ENCODE measurements at regions not wholly inside any gene's neighbourhood (a gene's known extent, or its start where the extent isn't known, plus 50 kb on each side); places are given as distances from the start of the nearest gene placed in this dataset.

DNA sequence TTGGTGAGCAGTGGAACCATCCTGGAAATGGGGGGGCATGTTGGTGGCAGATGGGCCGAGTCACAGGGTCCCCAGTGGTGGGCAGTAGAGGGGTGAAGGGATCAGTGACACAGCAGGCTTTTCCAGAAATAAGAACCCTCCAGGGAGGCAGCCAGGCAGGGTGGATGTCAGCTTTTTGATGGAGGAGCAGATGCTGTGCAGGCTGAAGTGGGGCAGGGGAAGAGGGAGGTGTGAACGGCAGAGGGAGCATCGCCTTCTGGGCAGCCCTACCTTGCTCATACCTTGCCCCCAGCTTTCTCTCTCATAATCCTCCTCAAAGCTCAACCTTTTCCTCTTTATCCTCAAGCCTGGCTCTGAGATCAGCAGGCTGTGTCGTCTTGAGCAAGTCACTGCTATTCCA, 131.8 kb upstream of the IPO9 start:
- TF ChIP-seq, protein P1, sequence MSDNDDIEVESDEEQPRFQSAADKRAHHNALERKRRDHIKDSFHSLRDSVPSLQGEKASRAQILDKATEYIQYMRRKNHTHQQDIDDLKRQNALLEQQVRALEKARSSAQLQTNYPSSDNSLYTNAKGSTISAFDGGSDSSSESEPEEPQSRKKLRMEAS (IDR thresholded peaks at IDR 0.05; ENCODE audit: low read depth, low read length) = no peak
- TF ChIP-seq, protein P2, sequence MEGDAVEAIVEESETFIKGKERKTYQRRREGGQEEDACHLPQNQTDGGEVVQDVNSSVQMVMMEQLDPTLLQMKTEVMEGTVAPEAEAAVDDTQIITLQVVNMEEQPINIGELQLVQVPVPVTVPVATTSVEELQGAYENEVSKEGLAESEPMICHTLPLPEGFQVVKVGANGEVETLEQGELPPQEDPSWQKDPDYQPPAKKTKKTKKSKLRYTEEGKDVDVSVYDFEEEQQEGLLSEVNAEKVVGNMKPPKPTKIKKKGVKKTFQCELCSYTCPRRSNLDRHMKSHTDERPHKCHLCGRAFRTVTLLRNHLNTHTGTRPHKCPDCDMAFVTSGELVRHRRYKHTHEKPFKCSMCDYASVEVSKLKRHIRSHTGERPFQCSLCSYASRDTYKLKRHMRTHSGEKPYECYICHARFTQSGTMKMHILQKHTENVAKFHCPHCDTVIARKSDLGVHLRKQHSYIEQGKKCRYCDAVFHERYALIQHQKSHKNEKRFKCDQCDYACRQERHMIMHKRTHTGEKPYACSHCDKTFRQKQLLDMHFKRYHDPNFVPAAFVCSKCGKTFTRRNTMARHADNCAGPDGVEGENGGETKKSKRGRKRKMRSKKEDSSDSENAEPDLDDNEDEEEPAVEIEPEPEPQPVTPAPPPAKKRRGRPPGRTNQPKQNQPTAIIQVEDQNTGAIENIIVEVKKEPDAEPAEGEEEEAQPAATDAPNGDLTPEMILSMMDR (IDR thresholded peaks at IDR 0.05; ENCODE audit: low read depth, low read length) = no peak
- TF ChIP-seq POLR2A (IDR thresholded peaks at IDR 0.05; ENCODE audit: extremely low read depth, insufficient read length) (no peak), MYC (IDR thresholded peaks at IDR 0.05; ENCODE audit: low read depth, low read length) (no peak)
- no peak for DNase-seq (ENCODE audit: low read depth)
- no peak overlapping the region for H3K4me3 ChIP-seq (ENCODE audit: low read depth, low read length)

DNA sequence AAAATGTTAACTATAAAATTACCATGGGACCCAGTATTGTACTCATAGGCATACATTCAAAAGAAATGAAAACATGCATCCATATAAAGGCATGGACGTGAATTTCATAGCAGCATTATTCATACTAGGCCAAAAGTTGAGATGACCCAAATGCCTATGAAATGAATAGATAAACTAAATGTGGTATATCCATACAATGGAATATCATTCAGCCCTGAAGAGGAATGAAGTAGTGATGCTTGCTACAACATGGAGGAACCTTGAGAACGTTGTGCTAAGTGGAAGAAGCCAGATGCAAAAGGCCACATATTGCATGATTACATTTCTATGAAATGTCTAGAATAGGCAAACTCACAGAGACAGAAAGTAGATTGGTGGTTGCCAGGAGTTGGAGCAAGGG, 127.1 kb upstream of the IPO9 start:
- no peak overlapping the region for H3K4me3 ChIP-seq (ENCODE audit: low read depth, low read length)
- DNase-seq (ENCODE audit: low read depth) = no peak
- TF ChIP-seq, protein P2 (IDR thresholded peaks at IDR 0.05; ENCODE audit: low read depth, low read length) = no peak
- TF ChIP-seq MYC (IDR thresholded peaks at IDR 0.05; ENCODE audit: low read depth, low read length) = no peak
- TF ChIP-seq POLR2A (IDR thresholded peaks at IDR 0.05; ENCODE audit: extremely low read depth, insufficient read length) = no peak
- TF ChIP-seq, protein P1 (IDR thresholded peaks at IDR 0.05; ENCODE audit: low read depth, low read length) = no peak

DNA sequence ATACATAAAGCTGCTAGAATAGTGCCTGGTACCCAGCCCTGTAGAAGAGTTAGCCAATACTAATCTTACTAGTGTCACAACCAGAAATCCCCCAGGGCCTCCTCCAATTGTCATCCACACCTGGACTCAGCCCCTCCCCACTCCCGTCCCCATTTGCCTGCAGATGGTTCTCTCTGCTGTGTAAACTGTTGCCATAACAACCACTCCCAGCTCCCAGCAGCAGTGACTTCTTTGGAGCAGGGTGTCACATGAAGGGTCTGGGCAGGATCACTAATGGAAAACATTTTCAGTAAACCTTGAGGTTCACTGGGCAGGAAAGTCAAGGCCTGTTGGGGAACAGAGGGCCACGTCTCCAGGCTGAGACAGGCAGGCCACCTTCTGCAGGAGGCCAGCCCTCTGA, 126.0 kb upstream of the IPO9 start:
- DNase-seq (ENCODE audit: low read depth) = no peak
- no peak for TF ChIP-seq POLR2A (IDR thresholded peaks at IDR 0.05; ENCODE audit: extremely low read depth, insufficient read length)
- TF ChIP-seq, protein P2 (IDR thresholded peaks at IDR 0.05; ENCODE audit: low read depth, low read length) = no peak

DNA sequence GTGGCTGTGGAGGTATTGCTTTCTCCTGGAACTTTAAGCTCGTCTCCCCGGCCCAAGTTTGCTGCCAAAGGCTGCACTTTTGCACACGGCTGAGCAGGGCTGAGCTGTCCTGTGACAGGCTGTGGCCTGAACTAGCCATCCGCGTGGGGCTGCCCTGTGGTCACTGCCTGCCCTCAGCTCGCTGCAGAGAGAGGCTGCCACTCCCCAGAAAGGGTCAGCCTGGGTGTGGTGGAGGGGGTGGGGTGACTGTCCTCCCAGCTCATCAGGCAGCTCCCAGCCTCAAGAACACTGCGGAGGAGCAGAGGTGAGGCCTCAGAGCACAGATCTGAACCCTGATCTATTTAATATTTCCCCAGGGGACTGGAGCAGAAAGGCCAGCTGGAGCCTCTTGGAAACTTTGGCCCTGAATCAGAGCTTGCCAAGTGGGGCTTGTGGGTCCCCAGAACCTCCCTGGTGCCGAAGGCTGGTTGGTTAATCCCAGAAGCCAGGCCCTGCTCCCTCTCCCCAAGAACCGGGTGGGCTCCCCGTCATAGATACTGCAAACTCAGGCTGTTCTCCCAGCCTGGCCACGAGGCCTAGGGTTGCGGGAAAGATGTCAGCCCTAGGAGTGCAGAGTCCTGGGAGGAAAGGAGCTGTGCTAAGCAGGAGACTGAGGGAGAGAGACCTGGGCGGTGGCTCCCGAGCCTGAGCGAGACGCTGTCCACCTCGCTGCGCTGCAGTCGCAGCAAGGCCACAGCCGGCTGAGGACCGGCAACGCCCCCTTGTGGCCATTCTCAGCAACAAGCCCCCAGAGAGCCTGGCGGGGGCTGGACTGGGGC, 125.1 kb upstream of the IPO9 start:
- no peak overlapping the region for H3K4me3 ChIP-seq (ENCODE audit: low read depth, low read length)
- TF ChIP-seq, protein P2 (IDR thresholded peaks at IDR 0.05; ENCODE audit: low read depth, low read length) = peak; percentile 77
- TF ChIP-seq POLR2A (IDR thresholded peaks at IDR 0.05; ENCODE audit: extremely low read depth, insufficient read length) = no peak
- TF ChIP-seq MYC (IDR thresholded peaks at IDR 0.05; ENCODE audit: low read depth, low read length) = 0 out of 2 replicates have a peak, but pooled peaks have one; percentile 37
- TF ChIP-seq, protein P1 (IDR thresholded peaks at IDR 0.05; ENCODE audit: low read depth, low read length) = no peak
- DNase-seq (ENCODE audit: low read depth) = peak; percentile 73

More for the DNA sequence above, 126.0 kb upstream of the IPO9 start:
- H3K4me3 ChIP-seq (ENCODE audit: low read depth, low read length) = no peak overlapping the region

DNA sequence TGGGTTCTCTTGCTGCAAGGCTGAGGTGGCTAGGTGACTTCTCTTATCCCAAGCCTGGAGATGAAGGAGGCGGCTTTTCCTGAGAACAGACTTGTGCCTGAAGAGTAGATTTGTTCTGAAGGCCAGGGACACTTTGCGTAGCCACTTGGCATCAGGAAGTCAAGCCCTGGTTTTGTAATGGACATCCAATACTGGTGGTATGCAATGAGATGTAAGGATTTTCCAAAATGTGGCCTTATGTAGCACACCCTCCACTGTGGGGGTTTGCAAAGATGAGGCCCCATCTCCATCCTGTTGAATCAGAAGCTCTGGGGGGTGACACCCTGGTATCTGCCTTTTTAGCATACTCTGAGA, 124.5 kb upstream of the IPO9 start:
- TF ChIP-seq MYC (IDR thresholded peaks at IDR 0.05; ENCODE audit: low read depth, low read length) (no peak), POLR2A (IDR thresholded peaks at IDR 0.05; ENCODE audit: extremely low read depth, insufficient read length) (no peak)
- TF ChIP-seq, protein P2 (IDR thresholded peaks at IDR 0.05; ENCODE audit: low read depth, low read length) = no peak
- TF ChIP-seq, protein P1 (IDR thresholded peaks at IDR 0.05; ENCODE audit: low read depth, low read length) = no peak
- DNase-seq (ENCODE audit: low read depth) = no peak
- no peak overlapping the region for H3K4me3 ChIP-seq (ENCODE audit: low read depth, low read length)

Measured in NB4 (cell line).